Upper lobe of right lung (tissue), 1 donor: ENCODE measurements at regions not wholly inside any gene's neighbourhood (a gene's known extent, or its start where the extent isn't known, plus 50 kb on each side); places are given as distances from the start of the nearest gene placed in this dataset.
A peak's percentile ranks its signal among the peaks of the same experiment; 100 is the strongest.

ENCODE experiments used
- ATAC-seq: fragments of 200-7000 bp; cut with Tn5 transposase; one replicate; pipeline ENCODE4 v1.9.1; 2020; ENCODE audit warnings: mild to moderate bottlenecking, moderate library complexity
- DNase-seq: peaks from one replicate; pipeline ENCODE4 v3.0.0-alpha.2; 2020
- H3K27ac ChIP-seq: fragments of 200-600 bp; one replicate; pipeline ENCODE4 v1.8.0; 2022
- H3K27me3 ChIP-seq: fragments of 200-600 bp; one replicate; pipeline ENCODE4 v1.8.0; 2022; ENCODE audit warnings: mild to moderate bottlenecking
- H3K36me3 ChIP-seq: fragments of 200-600 bp; one replicate; pipeline ENCODE4 v1.8.0; 2022
- H3K4me1 ChIP-seq: fragments of 200-600 bp; one replicate; pipeline ENCODE4 v1.8.0; 2022
- H3K4me3 ChIP-seq: fragments of 200-600 bp; one replicate; pipeline ENCODE4 v1.8.0; 2022; ENCODE audit warnings: mild to moderate bottlenecking
- H3K9me3 ChIP-seq: fragments of 200-600 bp; one replicate; pipeline ENCODE4 v1.8.0; 2022
- intact Hi-C: fragments of 100-400 bp; cut with DNase I; formaldehyde crosslinking; loops from one replicate; pipeline ENCODE4 v1.11.0; 2022
- TF ChIP-seq, protein P1 (sequence below): fragments of 200-600 bp; IDR thresholded peaks from one replicate; pipeline ENCODE4 v1.8.0; 2022; ENCODE audit warnings: antibody characterized with exemption
- donor health status: DM: no; HTN: yes; CAD: no; lungs with severe emphysema.

DNA sequence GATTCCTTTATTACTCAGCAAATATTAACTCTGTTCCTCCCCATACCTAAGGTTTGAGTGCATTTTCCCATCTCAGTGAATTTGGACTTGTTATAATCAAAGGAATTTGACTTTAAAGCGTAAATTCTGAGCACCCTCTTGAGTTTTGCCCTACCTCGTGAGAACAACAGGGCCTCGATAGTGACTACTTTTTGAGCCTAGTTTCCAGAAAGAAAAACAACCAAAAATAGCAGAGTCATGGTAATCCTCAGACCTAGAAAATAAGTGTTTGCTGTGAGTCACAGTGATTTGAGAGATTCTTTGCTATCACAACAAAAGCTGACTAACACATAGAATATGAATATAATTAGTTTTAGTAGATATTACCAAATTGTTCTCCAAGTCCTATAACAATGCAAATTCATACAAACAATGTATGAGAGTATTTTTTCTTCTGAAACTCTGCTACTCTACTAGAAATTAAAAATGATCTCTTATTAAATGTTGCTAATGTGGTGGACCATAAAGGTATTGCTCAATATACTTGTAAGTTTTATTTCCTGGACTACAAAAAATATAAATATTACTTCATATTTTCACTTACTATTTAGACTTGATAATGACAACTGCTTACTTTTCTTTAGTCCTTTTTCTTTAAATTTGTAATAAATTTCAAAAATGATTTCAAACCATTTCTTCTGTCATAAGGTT, 759.7 kb downstream of the BRINP1 start:
- ATAC-seq, result no peak
- intact Hi-C loops, result no loop called here

DNA sequence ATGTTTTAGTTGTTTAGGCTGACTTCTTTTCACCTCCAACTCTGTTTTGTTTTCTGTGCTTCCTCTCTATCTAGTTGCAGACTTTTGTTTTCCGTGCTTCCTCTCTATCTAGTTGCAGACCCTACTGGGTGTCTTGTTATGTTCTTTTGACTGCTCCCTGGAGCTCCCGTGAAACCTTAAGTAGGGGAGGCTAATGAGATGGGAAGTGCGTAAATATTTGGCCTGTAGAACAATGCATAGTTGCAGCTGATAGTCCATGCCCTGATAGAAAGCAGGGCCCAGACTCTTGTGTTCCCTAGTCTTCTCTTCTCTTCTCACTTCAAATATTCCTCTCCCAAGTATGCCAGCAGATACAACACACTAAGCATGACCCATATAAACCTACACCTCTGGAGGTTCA, 757.0 kb downstream of the BRINP1 start:
- TF ChIP-seq, protein P1, sequence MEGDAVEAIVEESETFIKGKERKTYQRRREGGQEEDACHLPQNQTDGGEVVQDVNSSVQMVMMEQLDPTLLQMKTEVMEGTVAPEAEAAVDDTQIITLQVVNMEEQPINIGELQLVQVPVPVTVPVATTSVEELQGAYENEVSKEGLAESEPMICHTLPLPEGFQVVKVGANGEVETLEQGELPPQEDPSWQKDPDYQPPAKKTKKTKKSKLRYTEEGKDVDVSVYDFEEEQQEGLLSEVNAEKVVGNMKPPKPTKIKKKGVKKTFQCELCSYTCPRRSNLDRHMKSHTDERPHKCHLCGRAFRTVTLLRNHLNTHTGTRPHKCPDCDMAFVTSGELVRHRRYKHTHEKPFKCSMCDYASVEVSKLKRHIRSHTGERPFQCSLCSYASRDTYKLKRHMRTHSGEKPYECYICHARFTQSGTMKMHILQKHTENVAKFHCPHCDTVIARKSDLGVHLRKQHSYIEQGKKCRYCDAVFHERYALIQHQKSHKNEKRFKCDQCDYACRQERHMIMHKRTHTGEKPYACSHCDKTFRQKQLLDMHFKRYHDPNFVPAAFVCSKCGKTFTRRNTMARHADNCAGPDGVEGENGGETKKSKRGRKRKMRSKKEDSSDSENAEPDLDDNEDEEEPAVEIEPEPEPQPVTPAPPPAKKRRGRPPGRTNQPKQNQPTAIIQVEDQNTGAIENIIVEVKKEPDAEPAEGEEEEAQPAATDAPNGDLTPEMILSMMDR, result no peak
- Histone ChIP-seq H3K27ac (no peak overlapping the region), H3K4me1 (no peaks in the 10 kb centered on the region), H3K9me3 (no peaks in the 10 kb centered on the region), H3K36me3 (no peaks in the 10 kb centered on the region), H3K4me3 (no peak overlapping the region), H3K27me3 (no peaks in the 10 kb centered on the region)
- intact Hi-C loops, result no loop called here
- DNase-seq (no peak), ATAC-seq (no peak)

More for the DNA sequence above, 759.7 kb downstream of the BRINP1 start:
- no peaks in the 10 kb centered on the region for H3K4me1 ChIP-seq
- H3K36me3 ChIP-seq, result no peaks in the 10 kb centered on the region
- H3K27me3 ChIP-seq, result no peaks in the 10 kb centered on the region
- no peak overlapping the region for H3K4me3 ChIP-seq
- no peak overlapping the region for H3K27ac ChIP-seq
- no peaks in the 10 kb centered on the region for H3K9me3 ChIP-seq
- TF ChIP-seq, protein P1, result no peak
- DNase-seq, result no peak

DNA sequence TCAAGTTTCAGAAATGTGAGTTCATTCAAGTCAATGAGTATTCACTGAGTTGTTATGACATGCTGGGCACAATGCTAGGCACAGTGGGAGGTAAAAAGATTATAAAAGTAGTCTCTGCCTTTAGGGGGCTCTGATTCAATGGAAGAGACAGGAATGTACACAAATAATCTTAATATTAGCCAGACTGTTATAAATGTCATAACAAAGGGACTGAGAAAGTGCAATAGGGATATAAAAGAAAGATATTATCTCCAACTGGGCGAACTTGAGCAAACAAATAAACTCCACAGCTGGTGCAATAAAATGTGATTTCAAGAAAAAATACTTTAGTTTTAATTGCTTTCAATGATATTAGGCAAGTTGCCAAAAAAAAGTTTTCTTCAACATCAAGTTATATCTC, 755.2 kb downstream of the BRINP1 start:
- no peak overlapping the region for H3K4me3 ChIP-seq
- intact Hi-C loops, result no loop called here

DNA sequence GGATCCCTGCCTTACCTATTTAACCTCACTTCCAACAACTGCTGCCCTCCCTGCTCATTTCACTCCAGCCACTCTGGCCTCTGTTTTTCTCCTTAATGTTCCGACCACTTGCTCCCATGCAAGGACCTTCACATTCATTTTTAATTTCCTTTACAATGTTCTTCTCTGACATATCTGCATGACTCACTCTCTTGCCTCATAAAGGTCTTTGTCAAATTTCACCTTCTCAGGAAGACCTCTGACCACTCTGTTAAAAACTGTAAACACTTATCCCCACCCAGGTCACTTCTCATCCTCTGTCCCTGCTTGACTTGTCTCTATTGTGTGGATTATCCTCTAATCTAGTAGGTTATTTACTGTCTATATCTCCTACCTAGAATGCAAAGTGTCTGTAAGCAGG, 751.2 kb downstream of the BRINP1 start:
- Histone ChIP-seq H3K27me3 (no peaks in the 10 kb centered on the region), H3K9me3 (no peaks in the 10 kb centered on the region), H3K27ac (no peak overlapping the region), H3K4me1 (no peaks in the 10 kb centered on the region), H3K36me3 (no peaks in the 10 kb centered on the region), H3K4me3 (no peak overlapping the region)
- TF ChIP-seq, protein P1, result no peak
- DNase-seq (no peak), ATAC-seq (no peak)
- intact Hi-C loops, result no loop called here

More for the DNA sequence above, 755.2 kb downstream of the BRINP1 start:
- ATAC-seq (no peak), DNase-seq (no peak)
- Histone ChIP-seq H3K36me3 (no peaks in the 10 kb centered on the region), H3K4me1 (no peaks in the 10 kb centered on the region), H3K9me3 (no peaks in the 10 kb centered on the region), H3K27ac (no peak overlapping the region), H3K27me3 (no peaks in the 10 kb centered on the region)
- TF ChIP-seq, protein P1, result no peak

DNA sequence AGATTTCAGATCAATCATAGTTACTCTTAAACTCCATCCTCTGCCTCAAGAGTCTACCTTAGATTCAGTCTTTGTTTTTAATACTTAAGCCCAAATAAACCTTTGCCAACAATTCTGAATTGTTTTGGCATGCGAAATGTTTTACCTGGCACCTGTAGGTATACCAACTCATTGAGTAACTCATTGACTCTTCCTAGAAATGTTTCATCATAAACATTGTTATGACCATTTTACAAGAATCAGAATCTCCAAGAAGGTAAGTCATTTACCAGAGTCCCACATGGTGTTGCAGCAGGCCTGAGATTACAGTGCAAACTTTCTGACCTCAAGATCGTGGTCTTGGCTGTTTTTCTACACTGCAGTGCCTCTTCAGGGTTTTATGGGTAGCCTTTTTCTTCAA, 750.4 kb downstream of the BRINP1 start:
- DNase-seq (no peak), ATAC-seq (peak; percentile 47)
- H3K4me3 ChIP-seq, result no peak overlapping the region
- intact Hi-C loops, result no loop called here
- no peaks in the 10 kb centered on the region for H3K36me3 ChIP-seq
- H3K27ac ChIP-seq, result no peak overlapping the region
- no peaks in the 10 kb centered on the region for H3K9me3 ChIP-seq
- H3K4me1 ChIP-seq, result no peaks in the 10 kb centered on the region
- no peaks in the 10 kb centered on the region for H3K27me3 ChIP-seq
- TF ChIP-seq, protein P1, result no peak

DNA sequence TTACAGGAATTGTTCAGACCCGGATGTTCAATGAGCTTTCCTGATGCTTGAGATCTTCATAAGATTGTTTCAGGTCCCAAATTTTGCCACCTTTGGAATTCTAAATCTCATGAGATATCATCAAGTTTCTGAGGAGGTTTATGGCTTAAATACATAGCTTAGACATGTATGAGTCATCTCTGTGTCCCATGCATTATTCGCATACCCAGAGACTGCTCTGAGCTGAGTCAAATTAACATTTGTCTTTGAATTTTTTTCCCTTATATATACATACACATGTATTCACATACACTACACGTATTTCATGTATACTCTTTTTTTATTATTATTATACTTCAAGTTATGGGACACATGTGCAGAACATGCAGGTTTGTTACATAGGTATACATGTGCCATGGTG, 744.6 kb downstream of the BRINP1 start:
- ATAC-seq (no peak), DNase-seq (no peak)
- Histone ChIP-seq H3K27me3 (no peaks in the 10 kb centered on the region), H3K4me3 (no peak overlapping the region), H3K9me3 (no peaks in the 10 kb centered on the region), H3K36me3 (no peaks in the 10 kb centered on the region), H3K4me1 (no peaks in the 10 kb centered on the region), H3K27ac (no peak overlapping the region)
- TF ChIP-seq, protein P1, result no peak
- intact Hi-C loops, result no loop called here
